SU-DHL-6 (cell line): ENCODE measurements at regions not wholly inside any gene's neighbourhood (a gene's known extent, or its start where the extent isn't known, plus 50 kb on each side); places are given as distances from the start of the nearest gene placed in this dataset.

Experiments used
- H2AFZ ChIP-seq: fragments of 200-600 bp; sonication (generic); 2 replicates; pipeline ENCODE4 v1.6.1; 2014; ENCODE audit warnings: low read depth, mild to moderate bottlenecking, moderate library complexity, mixed read lengths, antibody characterized with exemption, low read length; ENCODE audit not compliant: severe bottlenecking
- H3F3A ChIP-seq: fragments of 200-600 bp; shearing (Covaris generic); 2 replicates; pipeline ENCODE4 v1.6.0; 2016; ENCODE audit warnings: antibody characterized with exemption, mild to moderate bottlenecking; ENCODE audit not compliant: insufficient read depth
- H3K27ac ChIP-seq: fragments of 200-600 bp; sonication (generic); 2 replicates; pipeline ENCODE4 v1.5.1; 2016; ENCODE audit warnings: low read depth, mild to moderate bottlenecking, low read length, moderate library complexity, mixed read lengths
- H3K27me3 ChIP-seq: fragments of 200-600 bp; sonication (generic), shearing (Covaris generic); 2 replicates; pipeline ENCODE4 v1.6.0; 2014; ENCODE audit warnings: mild to moderate bottlenecking, low read length
- H3K36me3 ChIP-seq: fragments of 200-600 bp; sonication (generic); 2 replicates; pipeline ENCODE4 v1.6.1; 2014; ENCODE audit warnings: mild to moderate bottlenecking, low read length, mixed read lengths
- H3K4me2 ChIP-seq: fragments of 300-600, 200-600 bp; shearing (Covaris generic), sonication (generic); 2 replicates; pipeline ENCODE4 v1.6.0; 2014; ENCODE audit warnings: low read length, low read depth, mild to moderate bottlenecking; ENCODE audit not compliant: poor library complexity, severe bottlenecking
- H3K4me3 ChIP-seq: fragments of 200-600 bp; sonication (generic); 2 replicates; pipeline ENCODE4 v1.5.1; 2014; ENCODE audit warnings: antibody characterized with exemption, low read length, mild to moderate bottlenecking, mixed read lengths; ENCODE audit not compliant: insufficient read depth, poor library complexity, severe bottlenecking
- H3K79me2 ChIP-seq: fragments of 200-600 bp; sonication (generic); 2 replicates; pipeline ENCODE4 v1.6.1; 2014; ENCODE audit warnings: mild to moderate bottlenecking, low read length, moderate library complexity; ENCODE audit not compliant: insufficient read depth
- H3K9ac ChIP-seq: fragments of 200-600 bp; sonication (generic); 2 replicates; pipeline ENCODE4 v1.7.0; 2014; ENCODE audit warnings: mild to moderate bottlenecking, low read length
- H3K9me2 ChIP-seq: fragments of 200-600 bp; sonication (generic); replicated peaks from 2 replicates; pipeline ENCODE4 v1.6.1; 2014; ENCODE audit warnings: low read length; ENCODE audit not compliant: insufficient read depth
- H3K9me3 ChIP-seq: fragments of 200-600 bp; sonication (generic); 2 replicates; pipeline ENCODE4 v1.6.1; 2014; ENCODE audit warnings: low read length, mixed read lengths; ENCODE audit not compliant: insufficient read depth
- H4K20me1 ChIP-seq: fragments of 200-600 bp; sonication (generic); 2 replicates; pipeline ENCODE4 v1.6.1; 2014; ENCODE audit warnings: low read depth, mild to moderate bottlenecking, antibody characterized with exemption, low read length, moderate library complexity, mixed read lengths
- CTCF ChIP-seq: fragments of 200-600 bp; sonication (generic); IDR thresholded peaks from one replicate; pipeline ENCODE4 v1.5.1; 2017; ENCODE audit warnings: antibody characterized with exemption, mild to moderate bottlenecking, low read length, moderate library complexity; ENCODE audit not compliant: insufficient read depth, poor library complexity, severe bottlenecking
- EZH2phosphoT487 ChIP-seq: fragments of 200-600 bp; sonication (generic), shearing (Covaris generic); conservative IDR thresholded peaks from 2 replicates; pipeline ENCODE4 v1.6.1; 2018; ENCODE audit warnings: mild to moderate bottlenecking, antibody characterized with exemption, low read length, moderate library complexity, mixed read lengths

- Histone ChIP-seq H3K79me2 (no peaks in the 10 kb centered on the region), H2AFZ (no peak overlapping the region), H3K9me3 (no peaks in the 10 kb centered on the region), H3K36me3 (no peaks in the 10 kb centered on the region), H3K4me2 (no peak overlapping the region), H3K27ac (no peak overlapping the region), H3F3A (no peaks in the 10 kb centered on the region), H3K9ac (no peak overlapping the region), H4K20me1 (no peaks in the 10 kb centered on the region), H3K9me2 (no peaks in the 10 kb centered on the region), H3K4me3 (no peak overlapping the region), H3K27me3 (no peaks in the 10 kb centered on the region)
- TF ChIP-seq EZH2phosphoT487, result no peak
- TF ChIP-seq CTCF, result no peak
These were observed 175.5 kb upstream of the FOXQ1 start for GRCh38 chr6:1136415-1136774.

GRCh38 chr6:1135726-1136414 is 176.0 kb upstream of the FOXQ1 start:
- no peaks in the 10 kb centered on the region for H4K20me1 ChIP-seq
- H3K9me3 ChIP-seq, result no peaks in the 10 kb centered on the region
- no peaks in the 10 kb centered on the region for H3K79me2 ChIP-seq
- no peaks in the 10 kb centered on the region for H3K9me2 ChIP-seq
- H3K27me3 ChIP-seq, result no peaks in the 10 kb centered on the region
- H3F3A ChIP-seq, result no peaks in the 10 kb centered on the region
- no peak overlapping the region for H3K4me2 ChIP-seq
- H3K36me3 ChIP-seq, result no peaks in the 10 kb centered on the region
- no peak overlapping the region for H3K4me3 ChIP-seq
- H3K9ac ChIP-seq, result no peak overlapping the region
- no peak for TF ChIP-seq CTCF
- TF ChIP-seq EZH2phosphoT487, result no peak
- H2AFZ ChIP-seq, result no peak overlapping the region
- no peak overlapping the region for H3K27ac ChIP-seq

GRCh38 chr6:1131285-1132079 is 180.4 kb upstream of the FOXQ1 start:
- Histone ChIP-seq H3K79me2 (no peaks in the 10 kb centered on the region), H3K27me3 (no peaks in the 10 kb centered on the region), H4K20me1 (no peaks in the 10 kb centered on the region), H3K4me3 (no peak overlapping the region), H3K9me2 (no peaks in the 10 kb centered on the region), H3K36me3 (no peaks in the 10 kb centered on the region), H3K4me2 (no peak overlapping the region), H3F3A (no peaks in the 10 kb centered on the region), H3K27ac (no peak overlapping the region), H3K9ac (no peak overlapping the region), H2AFZ (no peak overlapping the region), H3K9me3 (no peaks in the 10 kb centered on the region)
- TF ChIP-seq CTCF (no peak), EZH2phosphoT487 (no peak)
